CD8-positive, alpha-beta memory T cell (primary cell): ENCODE measurements at regions not wholly inside any gene's neighbourhood (a gene's known extent, or its start where the extent isn't known, plus 50 kb on each side); places are given as distances from the start of the nearest gene placed in this dataset.
A peak's percentile ranks its signal among the peaks of the same experiment; 100 is the strongest.

ENCODE experiments used
- CTCF ChIA-PET: fragments of 350-600 bp; sonication (Branson Sonifier 250); formaldehyde crosslinking; loops from one replicate; lab custom pipeline; 2021; ENCODE audit warnings: antibody characterized with exemption; lab: Charles Lee
- POLR2A ChIA-PET: fragments of 350-600 bp; sonication (Branson Sonifier 250); formaldehyde crosslinking; loops from one replicate; lab custom pipeline; 2021; ENCODE audit warnings: antibody characterized with exemption; lab: Charles Lee
- DNase-seq, 5 donors: peaks; one replicate each; pipeline versions ENCODE4 v3.0.0 to v3.0.0-alpha.2; 2020 to 2022; ENCODE audit warnings: mixed read lengths in 1 of 5
- H3K27ac ChIP-seq: one replicate; pipeline ENCODE4 v1.7.0; 2013; ENCODE audit warnings: low read depth, mild to moderate bottlenecking, low read length, moderate library complexity
- H3K27me3 ChIP-seq: 2 replicates; pipeline ENCODE4 v1.7.0; 2013; ENCODE audit warnings: low read length, mild to moderate bottlenecking; ENCODE audit not compliant: insufficient read depth, poor library complexity, severe bottlenecking
- H3K36me3 ChIP-seq: 2 replicates; pipeline ENCODE4 v1.7.0; 2013; ENCODE audit warnings: mild to moderate bottlenecking, low read length, moderate library complexity; ENCODE audit not compliant: insufficient read depth
- H3K4me1 ChIP-seq: 2 replicates; pipeline ENCODE4 v1.7.0; 2013; ENCODE audit warnings: mild to moderate bottlenecking, low read length, moderate library complexity; ENCODE audit not compliant: insufficient read depth
- H3K4me3 ChIP-seq: 2 replicates; pipeline ENCODE4 v1.7.0; 2013; ENCODE audit warnings: mild to moderate bottlenecking, low read length
- H3K9me3 ChIP-seq: 2 replicates; pipeline ENCODE4 v1.7.0; 2013; ENCODE audit warnings: mild to moderate bottlenecking, low read length
- H3K27ac Mint-ChIP-seq, 8 donors: one replicate each; pipeline ENCODE4 v1.8.0; 2020 to 2021; ENCODE audit warnings: mixed read lengths in 8 of 8, mild to moderate bottlenecking in 6 of 8, inconsistent platforms in 3 of 8, moderate library complexity in 3 of 8
- H3K27me3 Mint-ChIP-seq, 2 donors: one replicate each; pipeline ENCODE4 v1.8.0; 2020 to 2021; ENCODE audit warnings: mixed read lengths in 2 of 2, mild to moderate bottlenecking in 1 of 2, moderate library complexity in 1 of 2
- H3K36me3 Mint-ChIP-seq, 3 donors: one replicate each; pipeline ENCODE4 v1.8.0; 2020 to 2021; ENCODE audit warnings: mixed read lengths in 3 of 3, inconsistent platforms in 1 of 3, mild to moderate bottlenecking in 1 of 3
- H3K4me1 Mint-ChIP-seq, 3 donors: one replicate each; pipeline ENCODE4 v1.8.0; 2020 to 2021; ENCODE audit warnings: mixed read lengths in 3 of 3, inconsistent platforms in 1 of 3, mild to moderate bottlenecking in 1 of 3
- H3K4me3 Mint-ChIP-seq, 7 donors: one replicate each; pipeline ENCODE4 v1.8.0; 2020 to 2021; ENCODE audit warnings: mixed read lengths in 7 of 7, mild to moderate bottlenecking in 6 of 7, moderate library complexity in 4 of 7, inconsistent platforms in 2 of 7
- H3K9me3 Mint-ChIP-seq, 5 donors: one replicate each; pipeline ENCODE4 v1.8.0; 2020 to 2022; ENCODE audit warnings: mixed read lengths in 5 of 5, mild to moderate bottlenecking in 3 of 5, moderate library complexity in 2 of 5, inconsistent platforms in 1 of 5

GRCh38 chr22:46036558-46037408 lies 59.8 kb upstream of the WNT7B start:
- DNase-seq = peak; percentile 27 to 73 (median 55)
- ChIA-PET POLR2A (interaction anchor here (0.8 to 3.6 kb wide), 7 partner anchors 8 to 252 kb away, joined by 3 to 43 read pairs (median 6); partner anchors contain the start of gene CDPF1), CTCF (interaction anchor here (0.8 to 3.5 kb wide), 12 partner anchors 14 to 225 kb away, joined by 3 to 41 read pairs (median 4); no protein-coding TSS in a partner anchor)
- Histone ChIP-seq H3K4me1 (peaks cover 20% of the 10 kb centered on the region), H3K36me3 (no peaks in the 10 kb centered on the region), H3K9me3 (no peaks in the 10 kb centered on the region), H3K27me3 (no peaks in the 10 kb centered on the region), H3K27ac (peak overlapping the region; percentile 89), H3K4me3 (peak overlapping the region; percentile 76)
- Mint-ChIP-seq H3K27me3 (no peaks in the 10 kb centered on the region), H3K27ac (peak overlapping the region; percentile 94 to 98 (median 97)), H3K4me1 (peaks cover 19 to 21% (median 19%) of the 10 kb centered on the region in 3 donors), H3K9me3 (no peaks in the 10 kb centered on the region), H3K4me3 (peak overlapping the region; percentile 81 to 91 (median 85)), H3K36me3 (no peaks in the 10 kb centered on the region)

- no peak overlapping the region for H3K27ac ChIP-seq
- no peak overlapping the region for H3K4me3 ChIP-seq
- H3K4me3 Mint-ChIP-seq = peak overlapping the region in 1 of 7 donors; percentile 52
- ChIA-PET CTCF (interaction anchor here (0.9 to 3.5 kb wide), 2 partner anchors 25 to 44 kb away, joined by 3 to 31 read pairs; no protein-coding TSS in a partner anchor), POLR2A (no interaction called here)
- H3K9me3 Mint-ChIP-seq = no peaks in the 10 kb centered on the region
- no peaks in the 10 kb centered on the region for H3K36me3 ChIP-seq
- H3K27me3 Mint-ChIP-seq = no peaks in the 10 kb centered on the region
- no peaks in the 10 kb centered on the region for H3K36me3 Mint-ChIP-seq
- no peak for DNase-seq
- H3K27ac Mint-ChIP-seq = peak overlapping the region in 2 of 8 donors; percentile 42 to 67
- H3K4me1 ChIP-seq = peaks cover 20% of the 10 kb centered on the region
- no peaks in the 10 kb centered on the region for H3K9me3 ChIP-seq
- peaks cover 19 to 24% (median 19%) of the 10 kb centered on the region in 3 donors for H3K4me1 Mint-ChIP-seq
- no peaks in the 10 kb centered on the region for H3K27me3 ChIP-seq
These were observed 61.2 kb upstream of the WNT7B start for GRCh38 chr22:46038174-46038487.

GRCh38 chr22:46038516-46039430 lies 61.8 kb upstream of the WNT7B start:
- POLR2A ChIA-PET = no interaction called here

GRCh38 chr22:46039535-46039934 lies 62.6 kb upstream of the WNT7B start:
- POLR2A ChIA-PET = no interaction called here
- H3K27me3 ChIP-seq = no peaks in the 10 kb centered on the region
- H3K4me3 Mint-ChIP-seq = no peak overlapping the region
- no peaks in the 10 kb centered on the region for H3K36me3 Mint-ChIP-seq
- peaks cover 32% of the 10 kb centered on the region for H3K4me1 ChIP-seq
- no peak overlapping the region for H3K27ac ChIP-seq
- H3K36me3 ChIP-seq = no peaks in the 10 kb centered on the region
- no peaks in the 10 kb centered on the region for H3K9me3 ChIP-seq
- H3K9me3 Mint-ChIP-seq = no peaks in the 10 kb centered on the region
- DNase-seq = no peak
- CTCF ChIA-PET = no interaction called here
- H3K27ac Mint-ChIP-seq = peak overlapping the region in 1 of 8 donors; percentile 42
- no peak overlapping the region for H3K4me3 ChIP-seq
- H3K4me1 Mint-ChIP-seq = peaks cover 21 to 37% (median 22%) of the 10 kb centered on the region in 3 donors
- no peaks in the 10 kb centered on the region for H3K27me3 Mint-ChIP-seq

More at GRCh38 chr22:46038516-46039430, 61.8 kb upstream of the WNT7B start:
- CTCF ChIA-PET = interaction anchor here (0.9 to 3.5 kb wide), 2 partner anchors 25 to 44 kb away, joined by 3 to 31 read pairs; no protein-coding TSS in a partner anchor
- Histone ChIP-seq H3K4me1 (peaks cover 26% of the 10 kb centered on the region), H3K9me3 (no peaks in the 10 kb centered on the region), H3K4me3 (no peak overlapping the region), H3K27me3 (no peaks in the 10 kb centered on the region), H3K27ac (no peak overlapping the region), H3K36me3 (no peaks in the 10 kb centered on the region)
- peak in 1 of 5 donors; percentile 38 for DNase-seq
- Mint-ChIP-seq H3K4me3 (peak overlapping the region in 3 of 7 donors; percentile 39 to 52 (median 43)), H3K9me3 (no peaks in the 10 kb centered on the region), H3K27me3 (no peaks in the 10 kb centered on the region), H3K27ac (peak overlapping the region in 4 of 8 donors; percentile 11 to 67 (median 46)), H3K4me1 (peaks cover 19 to 30% (median 21%) of the 10 kb centered on the region in 3 donors), H3K36me3 (no peaks in the 10 kb centered on the region)

GRCh38 chr22:46040471-46041465 lies 63.8 kb upstream of the WNT7B start:
- no peaks in the 10 kb centered on the region for H3K36me3 ChIP-seq
- no peak overlapping the region for H3K27ac ChIP-seq
- H3K4me3 ChIP-seq = no peak overlapping the region
- Mint-ChIP-seq H3K9me3 (no peaks in the 10 kb centered on the region), H3K4me1 (peaks cover 13 to 37% (median 15%) of the 10 kb centered on the region in 3 donors), H3K27me3 (no peaks in the 10 kb centered on the region), H3K36me3 (no peaks in the 10 kb centered on the region), H3K4me3 (no peak overlapping the region), H3K27ac (peak overlapping the region in 2 of 8 donors; percentile 27 to 66)
- ChIA-PET CTCF (interaction anchor here (1.0 to 3.1 kb wide), 2 partner anchors 27 to 34 kb away, joined by 5 to 10 read pairs; no protein-coding TSS in a partner anchor), POLR2A (no interaction called here)
- peak in 1 of 5 donors; percentile 26 for DNase-seq
- peaks cover 30% of the 10 kb centered on the region for H3K4me1 ChIP-seq
- H3K9me3 ChIP-seq = no peaks in the 10 kb centered on the region
- H3K27me3 ChIP-seq = no peaks in the 10 kb centered on the region

GRCh38 chr22:46041642-46042041 lies 64.7 kb upstream of the WNT7B start:
- Mint-ChIP-seq H3K36me3 (no peaks in the 10 kb centered on the region), H3K9me3 (no peaks in the 10 kb centered on the region), H3K4me3 (no peak overlapping the region), H3K4me1 (peaks cover 10 to 40% (median 13%) of the 10 kb centered on the region in 3 donors), H3K27ac (peak overlapping the region in 1 of 8 donors; percentile 27), H3K27me3 (no peaks in the 10 kb centered on the region)
- Histone ChIP-seq H3K4me1 (peaks cover 25% of the 10 kb centered on the region), H3K27me3 (no peaks in the 10 kb centered on the region), H3K9me3 (no peaks in the 10 kb centered on the region), H3K4me3 (no peak overlapping the region), H3K27ac (no peak overlapping the region), H3K36me3 (no peaks in the 10 kb centered on the region)
- CTCF ChIA-PET = interaction anchor here (1.0 to 3.1 kb wide), 2 partner anchors 28 to 35 kb away, joined by 4 to 10 read pairs; no protein-coding TSS in a partner anchor
- peak in 1 of 5 donors; percentile 4 for DNase-seq
- POLR2A ChIA-PET = no interaction called here

- H3K27me3 Mint-ChIP-seq = no peaks in the 10 kb centered on the region
- peaks cover 3 to 31% (median 7%) of the 10 kb centered on the region in 3 donors for H3K4me1 Mint-ChIP-seq
- DNase-seq = no peak
- no peak overlapping the region for H3K27ac Mint-ChIP-seq
- H3K4me3 Mint-ChIP-seq = peak overlapping the region in 3 of 7 donors; percentile 29 to 39 (median 32)
- Histone ChIP-seq H3K4me1 (peaks cover 18% of the 10 kb centered on the region), H3K27ac (no peak overlapping the region), H3K36me3 (no peaks in the 10 kb centered on the region), H3K9me3 (no peaks in the 10 kb centered on the region), H3K27me3 (no peaks in the 10 kb centered on the region), H3K4me3 (no peak overlapping the region)
- H3K9me3 Mint-ChIP-seq = no peaks in the 10 kb centered on the region
- POLR2A ChIA-PET = interaction anchor here (0.5 to 1.9 kb wide), 2 partner anchors 11 to 155 kb away, joined by 5 read pairs; no protein-coding TSS in a partner anchor
- CTCF ChIA-PET = interaction anchor here (3.1 kb wide), 1 partner anchor 36 kb away, joined by 10 read pairs; no protein-coding TSS in a partner anchor
- H3K36me3 Mint-ChIP-seq = no peaks in the 10 kb centered on the region
These were observed 65.8 kb upstream of the WNT7B start for GRCh38 chr22:46042786-46043185.
